WTC11 (cell line): ENCODE measurements at regions not wholly inside any gene's neighbourhood (a gene's known extent, or its start where the extent isn't known, plus 50 kb on each side); places are given as distances from the start of the nearest gene placed in this dataset.

Experiments used
- CTCF ChIP-seq: fragments of 200-600 bp; IDR thresholded peaks from 2 replicates; pipeline ENCODE4 v1.8.0; 2022; ENCODE audit warnings: antibody characterized with exemption
- E2F5 ChIP-seq: sonication (generic); formaldehyde crosslinking; IDR thresholded peaks from 2 replicates; pipeline ENCODE4 v1.8.1; 2022; ENCODE audit warnings: mild to moderate bottlenecking, moderate library complexity, missing genetic modification reagents
- JUN ChIP-seq: sonication (generic); formaldehyde crosslinking; IDR thresholded peaks from 2 replicates; pipeline ENCODE4 v1.8.0; 2023; ENCODE audit warnings: mild to moderate bottlenecking, missing genetic modification reagents
- MAX ChIP-seq: sonication (generic); formaldehyde crosslinking; IDR thresholded peaks from 2 replicates; pipeline ENCODE4 v1.8.0; 2022; ENCODE audit warnings: mild to moderate bottlenecking, missing genetic modification reagents
- TP53 ChIP-seq: sonication (generic); formaldehyde crosslinking; IDR thresholded peaks from 2 replicates; pipeline ENCODE4 v1.8.1; 2023; ENCODE audit warnings: mild to moderate bottlenecking, missing genetic modification reagents
- ZNF121 ChIP-seq: sonication (generic); formaldehyde crosslinking; IDR thresholded peaks from 2 replicates; pipeline ENCODE4 v1.8.0; 2023; ENCODE audit warnings: missing genetic modification reagents

- TF ChIP-seq TP53 (no peak), ZNF121 (no peak), MAX (no peak), E2F5 (CRISPR knock-in tag) (no peak), CTCF (no peak), JUN (CRISPR knock-in tag) (no peak)
Observed at GRCh38 chr9:92184041-92184564, 68.9 kb upstream of the SPTLC1 start.
